SH-SY5Y (cell line): ENCODE measurements at regions not wholly inside any gene's neighbourhood (a gene's known extent, or its start where the extent isn't known, plus 50 kb on each side); places are given as distances from the start of the nearest gene placed in this dataset.

Experiments
- GATA2 ChIP-seq: IDR thresholded peaks from 2 replicates; pipeline ENCODE4 v1.6.1; 2011; ENCODE audit warnings: mild to moderate bottlenecking, low read depth, low read length
- GATA3 ChIP-seq: IDR thresholded peaks from 2 replicates; pipeline ENCODE4 v1.6.1; 2011; ENCODE audit warnings: low read depth, mild to moderate bottlenecking, low read length, moderate library complexity

- no peak for TF ChIP-seq GATA3
- no peak for TF ChIP-seq GATA2
These were observed 782.5 kb downstream of the ETS1 start for GRCh38 chr11:127804747-127805400.
